GM23248 (cell line): ENCODE measurements at regions not wholly inside any gene's neighbourhood (a gene's known extent, or its start where the extent isn't known, plus 50 kb on each side); places are given as distances from the start of the nearest gene placed in this dataset.

Experiments used
- DNase-seq: peaks from one replicate; pipeline ENCODE4 v3.0.0-alpha.2; 2015
- H2AFZ ChIP-seq: fragments of 200-600 bp; sonication (generic); 2 replicates; pipeline ENCODE4 v1.6.1; 2016; ENCODE audit warnings: antibody characterized with exemption
- H3F3A ChIP-seq: fragments of 200-600 bp; sonication (generic); 2 replicates; pipeline ENCODE4 v1.6.1; 2016; ENCODE audit warnings: mild to moderate bottlenecking, antibody characterized with exemption, mixed run types; ENCODE audit not compliant: insufficient read depth
- H3K27ac ChIP-seq: fragments of 200-600 bp; sonication (generic); 2 replicates; pipeline ENCODE4 v1.5.1; 2016; ENCODE audit warnings: mild to moderate bottlenecking
- H3K27me3 ChIP-seq: fragments of 200-600 bp; sonication (generic); replicated peaks from 2 replicates; pipeline ENCODE4 v1.6.1; 2016; ENCODE audit warnings: mild to moderate bottlenecking; ENCODE audit not compliant: insufficient read depth
- H3K36me3 ChIP-seq: fragments of 200-600 bp; sonication (generic); 2 replicates; pipeline ENCODE4 v1.6.1; 2016; ENCODE audit warnings: low read depth, mild to moderate bottlenecking
- H3K4me1 ChIP-seq: fragments of 200-600 bp; sonication (generic); 2 replicates; pipeline ENCODE4 v1.6.1; 2016; ENCODE audit warnings: mild to moderate bottlenecking; ENCODE audit not compliant: insufficient read depth
- H3K4me2 ChIP-seq: fragments of 200-600 bp; sonication (generic); one replicate; pipeline ENCODE4 v1.6.1; 2016; ENCODE audit warnings: mild to moderate bottlenecking; ENCODE audit not compliant: unreplicated experiment
- H3K4me3 ChIP-seq: fragments of 200-600 bp; sonication (generic); 2 replicates; pipeline ENCODE4 v1.5.1; 2016; ENCODE audit warnings: mild to moderate bottlenecking
- H3K79me2 ChIP-seq: fragments of 200-600 bp; sonication (generic); 2 replicates; pipeline ENCODE4 v1.6.1; 2016; ENCODE audit warnings: mild to moderate bottlenecking; ENCODE audit not compliant: insufficient read depth
- H3K9ac ChIP-seq: fragments of 200-600 bp; sonication (generic); 2 replicates; pipeline ENCODE4 v1.6.1; 2016; ENCODE audit warnings: mild to moderate bottlenecking
- H3K9me2 ChIP-seq: fragments of 200-600 bp; sonication (generic); 2 replicates; pipeline ENCODE4 v1.6.1; 2016; ENCODE audit warnings: mixed run types, mild to moderate bottlenecking, moderate library complexity; ENCODE audit not compliant: insufficient read depth
- H3K9me3 ChIP-seq: fragments of 200-600 bp; sonication (generic); one replicate; pipeline ENCODE4 v1.6.1; 2017; ENCODE audit warnings: low read depth
- H4K20me1 ChIP-seq: fragments of 200-600 bp; sonication (generic); 2 replicates; pipeline ENCODE4 v1.6.0; 2016; ENCODE audit not compliant: insufficient read depth
- EZH2 ChIP-seq: fragments of 200-600 bp; sonication (generic); IDR thresholded peaks from 2 replicates; pipeline ENCODE4 v1.6.1; 2018; ENCODE audit warnings: antibody characterized with exemption, mild to moderate bottlenecking; ENCODE audit not compliant: insufficient read depth, poor library complexity, severe bottlenecking
- EZH2phosphoT487 ChIP-seq: fragments of 200-600 bp; sonication (generic); IDR thresholded peaks from 2 replicates; pipeline ENCODE4 v1.6.1; 2018; ENCODE audit warnings: antibody characterized with exemption, moderate library complexity, mild to moderate bottlenecking, low read depth; ENCODE audit not compliant: insufficient read depth
- WGBS, 2 experiments: methylation state at CpG; one replicate each; pipeline ENCODE4 v1.1.6; 2015 to 2017; ENCODE audit warnings: low lambda C conversion rate in 2 of 2, low coverage in 1 of 2; ENCODE audit errors: missing lambda C conversion rate in 2 of 2; 5-methylcytosine and 5-hydroxymethylcytosine counted together
- in situ Hi-C: fragments of 300-500 bp; cut with MboI; formaldehyde crosslinking; loops from 2 replicates; pipeline ENCODE4 v1.15.0; 2020

- Histone ChIP-seq H3F3A (no peaks in the 10 kb centered on the region), H3K36me3 (no peaks in the 10 kb centered on the region), H3K9ac (no peak overlapping the region), H3K27ac (no peak overlapping the region), H3K79me2 (no peaks in the 10 kb centered on the region), H3K4me2 (no peak overlapping the region), H2AFZ (no peak overlapping the region), H3K4me3 (no peak overlapping the region), H3K9me3 (no peaks in the 10 kb centered on the region), H4K20me1 (no peaks in the 10 kb centered on the region), H3K9me2 (no peaks in the 10 kb centered on the region), H3K4me1 (no peaks in the 10 kb centered on the region), H3K27me3 (no peaks in the 10 kb centered on the region)
- in situ Hi-C loops = no loop called here
- 25 to 28% methylated on average over 4 of the region's 4 CpGs for WGBS, 2 experiments
- TF ChIP-seq EZH2phosphoT487 (no peak), EZH2 (no peak)
- no peak for DNase-seq
Observed at GRCh38 chr2:194155431-194155830, 1501.6 kb upstream of the SLC39A10 start.

- Histone ChIP-seq H3K36me3 (no peaks in the 10 kb centered on the region), H3K9ac (no peak overlapping the region), H3K27ac (no peak overlapping the region), H2AFZ (no peak overlapping the region), H4K20me1 (no peaks in the 10 kb centered on the region), H3K9me2 (no peaks in the 10 kb centered on the region), H3F3A (no peaks in the 10 kb centered on the region), H3K9me3 (no peaks in the 10 kb centered on the region), H3K79me2 (no peaks in the 10 kb centered on the region), H3K4me2 (no peak overlapping the region), H3K4me1 (no peaks in the 10 kb centered on the region), H3K27me3 (no peaks in the 10 kb centered on the region), H3K4me3 (no peak overlapping the region)
- whole genome bisulfite sequencing, 2 experiments = 13 to 16% methylated on average over 1 of the region's 1 CpG
- in situ Hi-C loops = no loop called here
- TF ChIP-seq EZH2phosphoT487 = no peak
- TF ChIP-seq EZH2 = no peak
- no peak for DNase-seq
Observed at GRCh38 chr2:194151231-194151630, 1505.8 kb upstream of the SLC39A10 start.

DNA sequence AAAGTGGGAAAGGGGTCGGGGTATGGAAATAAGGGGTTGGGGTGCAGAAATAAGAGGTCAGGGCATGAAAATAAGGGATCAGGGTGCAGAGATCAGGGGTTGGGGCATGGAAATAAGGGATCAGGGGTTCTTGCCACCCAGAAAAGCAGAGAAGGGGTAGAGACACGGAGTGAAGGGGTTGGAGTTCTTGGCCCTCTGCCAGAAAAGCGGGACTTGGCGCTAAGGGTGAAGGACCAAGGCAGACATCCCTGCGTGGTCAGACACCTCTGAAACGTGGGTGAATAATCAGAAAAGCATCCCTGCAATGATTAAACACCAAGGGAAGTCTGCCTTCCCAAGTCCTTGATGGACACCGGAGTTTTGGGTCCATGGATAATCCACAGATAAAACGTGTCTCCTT lies 1521.6 kb upstream of the SLC39A10 start:
- no peak overlapping the region for H3K4me2 ChIP-seq
- H3K27me3 ChIP-seq = no peaks in the 10 kb centered on the region
- H3K4me1 ChIP-seq = no peaks in the 10 kb centered on the region
- no peaks in the 10 kb centered on the region for H3F3A ChIP-seq
- no peak overlapping the region for H3K9ac ChIP-seq
- no peaks in the 10 kb centered on the region for H3K9me2 ChIP-seq
- H4K20me1 ChIP-seq = no peaks in the 10 kb centered on the region
- H3K4me3 ChIP-seq = no peak overlapping the region
- TF ChIP-seq EZH2phosphoT487 = no peak
- no peak for TF ChIP-seq EZH2
- no peak for DNase-seq
- H2AFZ ChIP-seq = no peak overlapping the region
- WGBS, 2 experiments = 29 to 30% methylated on average over 8 of the region's 8 CpGs
- H3K27ac ChIP-seq = no peak overlapping the region
- H3K79me2 ChIP-seq = no peaks in the 10 kb centered on the region
- H3K36me3 ChIP-seq = no peaks in the 10 kb centered on the region
- peaks cover 4% of the 10 kb centered on the region for H3K9me3 ChIP-seq
- in situ Hi-C loops = no loop called here

DNA sequence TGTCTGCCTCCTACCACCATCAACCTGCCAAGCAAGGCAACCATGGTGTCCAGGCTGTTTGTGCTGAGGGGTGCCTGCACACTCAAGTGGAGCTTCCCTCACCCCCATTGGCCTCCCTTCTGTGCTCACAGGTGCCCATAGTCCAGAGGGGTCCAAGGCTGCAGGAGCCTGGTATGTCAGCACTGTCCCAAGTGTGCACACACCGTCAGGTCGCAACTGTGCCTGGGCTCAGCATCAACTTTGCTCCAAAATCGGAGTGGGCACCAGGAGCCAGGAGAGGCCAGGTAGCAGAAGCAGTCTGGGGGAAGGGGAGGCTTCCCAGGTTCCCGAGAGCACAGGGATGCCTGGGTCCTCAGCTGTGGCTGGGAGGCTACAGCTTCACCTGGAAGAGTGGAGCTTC lies 1528.2 kb upstream of the SLC39A10 start:
- H3K79me2 ChIP-seq = no peaks in the 10 kb centered on the region
- in situ Hi-C loops = no loop called here
- TF ChIP-seq EZH2 = no peak
- TF ChIP-seq EZH2phosphoT487 = no peak
- DNase-seq = no peak
- no peak overlapping the region for H3K9ac ChIP-seq
- no peaks in the 10 kb centered on the region for H4K20me1 ChIP-seq
- H2AFZ ChIP-seq = no peak overlapping the region
- no peaks in the 10 kb centered on the region for H3K4me1 ChIP-seq
- H3K4me2 ChIP-seq = no peak overlapping the region
- H3K27me3 ChIP-seq = no peaks in the 10 kb centered on the region
- no peaks in the 10 kb centered on the region for H3K36me3 ChIP-seq
- no peaks in the 10 kb centered on the region for H3K9me2 ChIP-seq
- 32 to 45% methylated on average over 4 of the region's 4 CpGs for WGBS, 2 experiments
- no peak overlapping the region for H3K4me3 ChIP-seq
- no peak overlapping the region for H3K27ac ChIP-seq
- no peaks in the 10 kb centered on the region for H3F3A ChIP-seq
- no peaks in the 10 kb centered on the region for H3K9me3 ChIP-seq

- no peaks in the 10 kb centered on the region for H3K36me3 ChIP-seq
- no peaks in the 10 kb centered on the region for H3K4me1 ChIP-seq
- no peak overlapping the region for H2AFZ ChIP-seq
- no peak for TF ChIP-seq EZH2
- no peak for TF ChIP-seq EZH2phosphoT487
- no peak overlapping the region for H3K9ac ChIP-seq
- DNase-seq = no peak
- no peaks in the 10 kb centered on the region for H3K27me3 ChIP-seq
- no peaks in the 10 kb centered on the region for H3K9me2 ChIP-seq
- no peaks in the 10 kb centered on the region for H4K20me1 ChIP-seq
- no peaks in the 10 kb centered on the region for H3F3A ChIP-seq
- H3K4me3 ChIP-seq = no peak overlapping the region
- in situ Hi-C loops = no loop called here
- H3K27ac ChIP-seq = no peak overlapping the region
- H3K9me3 ChIP-seq = no peaks in the 10 kb centered on the region
- WGBS, 2 experiments = 30 to 31% methylated on average over 3 of the region's 3 CpGs
- H3K79me2 ChIP-seq = no peaks in the 10 kb centered on the region
- no peak overlapping the region for H3K4me2 ChIP-seq
Observed at GRCh38 chr2:194126418-194126817, 1530.6 kb upstream of the SLC39A10 start.
